GM18867 (cell line): ENCODE measurements at regions not wholly inside any gene's neighbourhood (a gene's known extent, or its start where the extent isn't known, plus 50 kb on each side); places are given as distances from the start of the nearest gene placed in this dataset.

ENCODE experiments used
- ATAC-seq: cut with Tn5 transposase; IDR thresholded peaks from one replicate; pipeline ENCODE4 v1.9.1; 2021; ENCODE audit warnings: mild to moderate bottlenecking, moderate library complexity; ENCODE audit not compliant: unreplicated experiment

- ATAC-seq: no peak
These were observed 578.0 kb downstream of the EFNA5 start for GRCh38 chr5:107092695-107093094.

DNA sequence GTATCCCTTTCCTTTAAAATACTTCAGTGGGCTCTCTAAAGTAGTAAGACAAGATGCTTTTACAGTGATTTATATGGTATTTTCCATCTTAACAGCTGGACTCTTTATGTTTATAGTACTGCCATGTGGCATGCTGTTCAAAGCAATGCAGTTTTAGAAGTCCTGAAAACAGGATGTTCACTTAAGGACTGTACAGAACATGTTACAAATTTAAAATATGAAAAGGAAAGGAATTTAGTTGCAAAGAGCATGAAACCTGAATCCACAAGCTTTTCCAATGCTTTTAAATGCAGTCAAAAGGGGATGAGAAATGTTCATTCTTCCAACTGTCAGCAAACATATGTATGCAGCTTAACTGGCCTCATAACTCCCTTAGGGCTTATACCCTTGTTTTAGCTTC is 580.2 kb downstream of the EFNA5 start:
- no peak for ATAC-seq

GRCh38 chr5:107088907-107089306 is 581.8 kb downstream of the EFNA5 start:
- ATAC-seq: no peak

- ATAC-seq: no peak
These were observed 585.2 kb downstream of the EFNA5 start for GRCh38 chr5:107085572-107085971.

DNA sequence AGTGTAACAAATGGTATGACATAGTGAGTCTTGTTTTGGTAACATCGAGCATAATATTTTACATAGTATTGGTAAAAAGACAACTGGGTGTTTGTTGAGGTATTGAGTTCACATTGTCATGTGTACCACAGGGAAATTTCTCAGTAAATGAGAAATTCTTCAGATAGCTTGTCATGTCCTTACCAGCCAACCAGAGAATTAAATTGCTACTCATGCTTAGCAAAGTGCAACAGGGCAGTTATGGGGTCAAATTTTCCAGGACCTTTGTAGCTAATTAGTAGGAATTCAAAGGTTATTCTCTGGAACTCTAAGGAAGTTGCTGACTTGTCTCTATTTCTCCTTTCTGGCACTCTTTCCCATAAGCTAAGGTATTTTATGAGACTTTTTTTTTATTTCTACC is 595.7 kb downstream of the EFNA5 start:
- no peak for ATAC-seq

- ATAC-seq: no peak
These were observed 597.8 kb downstream of the EFNA5 start for GRCh38 chr5:107072967-107073366.

GRCh38 chr5:107072440-107072839 is 598.3 kb downstream of the EFNA5 start:
- ATAC-seq: no peak

DNA sequence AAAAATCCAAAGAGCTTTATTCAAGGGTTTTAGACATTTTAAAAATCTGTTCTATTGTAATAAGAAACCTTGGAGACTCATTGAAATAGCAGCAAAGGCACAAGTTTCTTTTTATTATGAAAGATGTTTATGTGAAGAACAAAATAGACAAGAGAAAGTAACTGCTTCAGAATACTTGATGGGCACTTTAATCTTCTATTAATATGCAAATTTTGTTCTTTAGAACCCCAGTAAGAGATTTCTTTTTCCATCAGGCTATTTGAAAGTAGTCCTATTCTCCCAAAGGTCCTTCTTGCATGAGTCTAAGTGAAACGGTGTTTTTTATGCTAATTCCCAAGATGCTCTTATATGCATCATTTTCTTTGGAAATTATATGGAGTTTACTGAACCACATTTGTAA is 602.0 kb downstream of the EFNA5 start:
- ATAC-seq: no peak

- ATAC-seq: no peak
These were observed 603.3 kb downstream of the EFNA5 start for GRCh38 chr5:107067395-107067794.

DNA sequence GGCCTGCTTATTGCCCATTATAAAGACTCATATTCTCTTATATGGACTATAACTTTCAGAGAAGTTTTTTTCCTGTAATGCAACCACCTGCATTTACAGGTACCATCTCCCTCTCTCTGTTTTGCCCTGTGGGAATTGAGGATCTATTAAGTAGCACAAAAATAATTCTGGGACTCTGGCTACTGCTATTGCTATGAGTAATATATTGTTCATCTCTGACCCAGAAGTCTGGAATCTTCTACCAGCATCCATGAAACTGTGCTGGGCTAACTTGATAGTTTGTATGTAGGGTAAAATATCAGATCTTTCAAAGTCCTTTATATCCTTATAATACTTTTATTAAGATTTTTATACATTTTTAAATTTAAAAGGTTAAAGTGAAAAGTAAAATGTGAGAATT is 607.2 kb downstream of the EFNA5 start:
- no peak for ATAC-seq

DNA sequence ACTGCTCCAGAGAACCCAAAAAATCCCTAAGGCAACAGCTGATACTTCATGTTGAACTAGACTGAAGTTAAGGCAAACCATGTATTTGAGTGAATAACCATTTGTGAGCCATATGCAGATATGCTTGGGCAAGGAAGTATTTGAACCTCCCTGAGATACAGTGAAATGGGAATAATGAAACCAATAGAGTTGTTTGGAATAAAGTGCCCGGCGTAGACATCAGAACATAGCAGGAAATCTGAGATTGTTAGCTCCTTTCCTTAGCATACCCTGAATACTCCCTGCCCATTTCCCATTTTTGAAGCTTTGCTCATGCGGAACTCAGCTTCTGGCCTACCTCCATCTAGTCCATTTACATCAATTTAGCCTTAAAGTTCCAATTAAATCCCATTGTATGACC is 611.9 kb downstream of the EFNA5 start:
- no peak for ATAC-seq

GRCh38 chr5:107058235-107058634 is 612.5 kb downstream of the EFNA5 start:
- no peak for ATAC-seq

DNA sequence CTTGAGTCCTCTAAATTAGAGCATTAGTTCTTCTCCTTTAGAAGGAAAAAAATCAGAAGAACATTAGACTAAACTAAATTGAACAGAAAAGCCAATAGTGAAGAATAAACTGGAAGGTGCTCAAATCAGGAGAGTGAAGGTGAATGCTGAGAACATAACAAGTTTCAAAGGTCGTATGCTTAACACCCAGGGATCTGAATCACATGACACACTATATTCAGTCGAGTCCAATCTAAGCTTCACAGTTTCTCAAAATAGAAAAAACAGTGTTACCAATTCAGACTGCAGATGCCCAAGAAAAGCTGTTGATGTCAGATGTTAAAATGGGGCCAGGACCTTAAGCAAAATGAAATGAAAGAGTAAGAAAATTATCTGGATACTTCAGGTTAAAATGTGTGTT is 614.5 kb downstream of the EFNA5 start:
- ATAC-seq: no peak

GRCh38 chr5:107047048-107047447 is 623.7 kb downstream of the EFNA5 start:
- ATAC-seq: no peak

DNA sequence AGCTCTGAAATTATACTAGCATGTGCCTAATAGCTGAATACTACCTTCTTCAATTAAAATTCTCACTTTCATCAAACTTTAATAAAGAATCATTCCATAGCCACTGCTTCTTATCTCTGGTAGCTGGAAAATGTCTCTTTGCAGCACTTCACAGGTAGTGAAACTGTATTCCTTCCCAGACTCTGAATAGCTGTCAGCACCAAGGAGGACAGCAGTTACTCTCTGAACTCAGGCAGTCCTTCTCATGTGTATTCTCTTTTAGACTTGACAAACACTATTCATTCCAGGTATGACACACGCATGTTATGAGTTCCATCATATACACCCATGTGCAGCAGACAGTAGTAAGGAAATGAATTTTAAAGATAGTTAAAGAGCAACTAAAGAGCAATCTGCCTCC is 627.1 kb downstream of the EFNA5 start:
- no peak for ATAC-seq

GRCh38 chr5:107040907-107041306 is 629.8 kb downstream of the EFNA5 start:
- ATAC-seq: no peak

GRCh38 chr5:107032629-107033028 is 638.1 kb downstream of the EFNA5 start:
- no peak for ATAC-seq

DNA sequence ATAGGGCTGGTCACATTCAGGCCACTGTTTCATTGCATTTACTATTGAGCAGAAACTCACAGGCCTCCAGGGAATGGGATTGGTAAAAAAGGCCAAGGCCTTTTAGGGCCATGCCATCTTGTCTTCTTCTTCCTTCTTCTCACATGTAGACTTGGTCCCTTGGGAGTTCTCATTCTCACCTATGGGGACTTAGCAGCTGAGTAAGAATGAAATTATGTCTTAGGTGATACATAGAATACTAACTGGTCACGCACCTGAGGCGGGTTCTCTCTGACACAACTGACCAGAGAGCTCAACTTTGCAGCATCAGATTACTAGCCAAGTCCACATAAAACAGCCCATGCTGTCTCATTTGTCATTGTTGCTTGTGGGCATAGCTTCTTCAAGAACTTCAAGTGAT is 641.8 kb downstream of the EFNA5 start:
- ATAC-seq: no peak

- ATAC-seq: no peak
These were observed 644.8 kb downstream of the EFNA5 start for GRCh38 chr5:107025712-107026497.

DNA sequence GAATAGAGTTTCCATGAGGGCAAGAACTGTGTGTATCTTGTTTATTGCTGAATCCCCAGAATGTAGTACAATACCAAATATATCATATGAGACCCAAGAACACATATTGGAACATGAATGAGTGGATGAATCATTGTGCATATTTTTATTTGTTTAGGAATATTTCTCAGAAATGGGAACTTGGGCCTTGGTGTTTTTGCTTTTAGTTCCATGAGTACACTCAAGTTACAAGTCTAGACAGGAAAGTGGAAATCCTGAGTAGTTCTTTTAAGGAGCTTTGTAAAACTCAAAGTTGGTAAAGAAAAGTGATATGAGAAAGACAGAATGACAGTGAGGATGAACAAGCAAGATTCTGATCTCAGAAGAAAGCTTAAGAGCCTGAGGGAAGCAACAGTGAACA is 647.0 kb downstream of the EFNA5 start:
- ATAC-seq: no peak

- ATAC-seq: no peak
These were observed 649.2 kb downstream of the EFNA5 start for GRCh38 chr5:107021575-107021974.

DNA sequence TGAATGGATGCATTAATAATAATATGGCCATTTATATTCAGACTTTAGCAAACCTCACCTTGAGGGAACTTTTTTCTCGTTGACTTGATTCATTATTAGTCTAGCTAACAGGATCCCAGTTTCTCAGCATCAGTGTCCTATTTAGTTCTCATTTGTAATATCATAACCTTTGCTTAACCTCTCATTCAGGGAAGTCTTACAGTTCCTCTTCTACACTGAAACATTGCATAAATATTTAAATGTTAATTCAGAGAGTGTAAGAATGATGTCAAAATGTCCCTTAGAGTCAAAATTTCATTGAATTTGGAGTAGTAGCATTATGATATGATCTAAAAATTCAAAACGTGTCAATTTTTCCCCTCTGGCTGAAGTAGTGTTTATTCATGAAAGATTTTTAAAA is 650.1 kb downstream of the EFNA5 start:
- no peak for ATAC-seq

DNA sequence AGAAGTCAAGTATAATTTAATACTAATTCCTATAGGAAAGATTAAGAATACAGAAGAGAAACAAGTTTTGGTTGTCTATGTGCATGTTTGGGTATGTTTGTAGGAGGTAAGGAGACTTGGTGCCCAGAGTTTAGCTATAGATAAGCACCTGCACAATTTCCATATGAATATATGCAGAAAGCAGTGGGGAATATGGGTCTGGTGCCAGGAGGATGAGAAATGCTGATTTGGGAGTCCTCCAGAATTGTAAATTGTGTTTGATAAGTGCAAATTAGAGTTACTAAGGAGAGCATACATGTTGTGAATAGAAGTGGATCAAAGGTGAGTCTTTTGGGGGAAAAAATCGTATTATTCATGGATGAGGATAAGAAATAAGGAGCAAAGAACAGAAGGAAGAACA is 653.1 kb downstream of the EFNA5 start:
- ATAC-seq: no peak
